Ishikawa (cell line): ENCODE measurements at regions not wholly inside any gene's neighbourhood (a gene's known extent, or its start where the extent isn't known, plus 50 kb on each side); places are given as distances from the start of the nearest gene placed in this dataset.

ENCODE experiments used
- CEBPB ChIP-seq: IDR thresholded peaks from 2 replicates; pipeline ENCODE4 v1.6.1; 2012
- CREB1 ChIP-seq: IDR thresholded peaks from 2 replicates; pipeline ENCODE4 v1.6.1; 2012; ENCODE audit warnings: low read depth
- EGR1 ChIP-seq: IDR thresholded peaks from 2 replicates; pipeline ENCODE4 v1.6.1; 2012
- EP300 ChIP-seq: IDR thresholded peaks from 2 replicates; pipeline ENCODE4 v1.6.1; 2012; ENCODE audit warnings: borderline replicate concordance
- TAF1 ChIP-seq: IDR thresholded peaks from 2 replicates; pipeline ENCODE4 v1.6.1; 2012; ENCODE audit warnings: low read depth, mild to moderate bottlenecking
- TCF12 ChIP-seq: IDR thresholded peaks from 2 replicates; pipeline ENCODE4 v1.6.1; 2012; ENCODE audit warnings: low read depth
- YY1 ChIP-seq: IDR thresholded peaks from 2 replicates; pipeline ENCODE4 v1.6.1; 2012; ENCODE audit warnings: low read depth
- TF ChIP-seq, protein P1 (sequence below): IDR thresholded peaks from 2 replicates; pipeline ENCODE4 v1.6.1; 2012

DNA sequence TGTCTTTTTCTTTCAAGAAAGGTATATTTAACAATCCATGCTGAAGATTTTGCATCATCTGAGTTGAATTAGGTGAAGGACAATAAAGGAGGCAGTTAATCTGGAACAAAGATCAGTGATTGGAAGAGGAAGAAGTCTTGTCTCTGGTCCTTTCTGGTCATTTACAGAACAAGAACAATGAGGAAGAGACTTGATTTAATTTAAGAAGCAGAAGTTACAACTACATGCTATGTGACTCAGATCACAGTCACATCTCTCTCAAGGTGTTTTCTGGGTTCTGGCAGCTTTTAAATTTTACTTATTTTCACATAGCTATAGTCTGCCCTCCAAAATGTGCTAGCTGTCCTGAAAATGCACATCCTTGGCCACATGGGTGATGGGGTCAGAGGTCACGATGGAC is 53.5 kb upstream of the DEK start:
- no peak for TF ChIP-seq CREB1
- TF ChIP-seq YY1: no peak
- TF ChIP-seq CEBPB: no peak
- TF ChIP-seq, protein P1, sequence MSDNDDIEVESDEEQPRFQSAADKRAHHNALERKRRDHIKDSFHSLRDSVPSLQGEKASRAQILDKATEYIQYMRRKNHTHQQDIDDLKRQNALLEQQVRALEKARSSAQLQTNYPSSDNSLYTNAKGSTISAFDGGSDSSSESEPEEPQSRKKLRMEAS: no peak
- TF ChIP-seq TAF1: no peak
- no peak for TF ChIP-seq EP300
- no peak for TF ChIP-seq TCF12
- TF ChIP-seq EGR1: no peak
